H1 (cell line): ENCODE measurements at regions not wholly inside any gene's neighbourhood (a gene's known extent, or its start where the extent isn't known, plus 50 kb on each side); places are given as distances from the start of the nearest gene placed in this dataset.

Experiments used
- CTCF ChIA-PET: fragments of 300-600 bp; sonication (Branson Sonifier 250); formaldehyde crosslinking; loops from one replicate; lab custom pipeline; 2021; ENCODE audit not compliant: partially characterized antibody; lab: Charles Lee
- POLR2A ChIA-PET: fragments of 300-600 bp; sonication (Branson Sonifier 250); formaldehyde crosslinking; loops from one replicate; lab custom pipeline; 2021; ENCODE audit warnings: inconsistent platforms; ENCODE audit not compliant: partially characterized antibody; lab: Charles Lee
- DNase-seq, 2 experiments: peaks; one replicate each; pipeline versions ENCODE4 v3.0.0 to v3.0.0-alpha.2; 2010 to 2022; ENCODE audit warnings: low spot score in 2 of 2, low read depth in 1 of 2, mixed read lengths in 1 of 2
- FAIRE-seq: peaks from 2 replicates; lab custom pipeline; 2011; peaks lifted over from hg19 to GRCh38; lab: Jason Lieb, UNC
- H2AFZ ChIP-seq: 2 replicates; pipeline ENCODE4 v1.8.1; 2012; ENCODE audit warnings: low read length, inconsistent platforms
- H2AK5ac ChIP-seq: 2 replicates; pipeline ENCODE4 v1.6.1; 2013; ENCODE audit warnings: low read depth, low read length
- H2BK120ac ChIP-seq: replicated peaks from 2 replicates; pipeline ENCODE3; 2013; ENCODE audit warnings: low read depth, low read length, inconsistent platforms
- H2BK12ac ChIP-seq: 2 replicates; pipeline ENCODE4 v1.6.1; 2013; ENCODE audit warnings: low read depth, low read length
- H2BK15ac ChIP-seq: 2 replicates; pipeline ENCODE4 v1.6.1; 2013; ENCODE audit warnings: low read length
- H2BK20ac ChIP-seq: 2 replicates; pipeline ENCODE4 v1.6.1; 2013; ENCODE audit warnings: low read length
- H2BK5ac ChIP-seq: 2 replicates; pipeline ENCODE4 v1.6.1; 2013; ENCODE audit warnings: low read depth, low read length
- H3K14ac ChIP-seq: 2 replicates; pipeline ENCODE4 v1.6.1; 2013; ENCODE audit warnings: inconsistent platforms; ENCODE audit not compliant: insufficient read length
- H3K18ac ChIP-seq: 2 replicates; pipeline ENCODE4 v1.6.1; 2013; ENCODE audit warnings: low read length; ENCODE audit errors: extremely low read depth
- H3K23ac ChIP-seq: 2 replicates; pipeline ENCODE4 v1.6.1; 2013; ENCODE audit warnings: inconsistent platforms; ENCODE audit not compliant: insufficient read length
- H3K23me2 ChIP-seq: 2 replicates; pipeline ENCODE4 v1.6.1; 2013; ENCODE audit warnings: low read depth, low read length
- H3K27ac ChIP-seq: 2 replicates; pipeline ENCODE4 v1.6.1; 2011; ENCODE audit warnings: low read depth, low read length, inconsistent platforms
- H3K27me3 ChIP-seq, 4 experiments: replicated peaks in 1 of 4; 1 replicate in 1 of 4; 2 replicates in 3 of 4; pipeline versions ENCODE4 v1.6.1 to v1.8.1; 2011 to 2013; ENCODE audit warnings: low read length in 3 of 4, mild to moderate bottlenecking in 3 of 4, inconsistent platforms in 2 of 4, mixed read lengths in 2 of 4, moderate library complexity in 1 of 4; ENCODE audit not compliant: control insufficient read depth in 3 of 4, insufficient read depth in 3 of 4; ENCODE audit errors: extremely low read depth in 1 of 4
- H3K36me3 ChIP-seq, 4 experiments: 2 replicates each; pipeline versions ENCODE4 v1.6.1 to v1.8.1; 2011 to 2013; ENCODE audit warnings: mild to moderate bottlenecking in 4 of 4, low read length in 3 of 4, moderate library complexity in 2 of 4, control low read depth in 1 of 4, inconsistent platforms in 1 of 4; ENCODE audit not compliant: insufficient read depth in 4 of 4, control insufficient read depth in 2 of 4
- H3K4ac ChIP-seq: replicated peaks from 2 replicates; pipeline ENCODE3; 2013; ENCODE audit warnings: low read length, low read depth, mixed read lengths, inconsistent platforms; ENCODE audit not compliant: insufficient read length
- H3K4me1 ChIP-seq, 4 experiments: replicated peaks in 1 of 4; 1 replicate in 1 of 4; 2 replicates in 3 of 4; pipeline versions ENCODE4 v1.6.1 to v1.8.1; 2011 to 2013; ENCODE audit warnings: low read length in 3 of 4, inconsistent platforms in 2 of 4, mixed read lengths in 1 of 4; ENCODE audit not compliant: insufficient read depth in 4 of 4, control insufficient read depth in 3 of 4
- H3K4me2 ChIP-seq, 2 experiments: 2 replicates each; pipeline versions ENCODE4 v1.6.1 to v1.8.1; 2011 to 2013; ENCODE audit warnings: low read depth in 2 of 2, low read length in 2 of 2, control low read depth in 1 of 2, inconsistent platforms in 1 of 2, mild to moderate bottlenecking in 1 of 2; ENCODE audit not compliant: insufficient read depth in 1 of 2
- H3K4me3 ChIP-seq, 4 experiments: fragments of 200-600, 300-600 bp in 1 of 4; sonication (generic), shearing (Covaris generic), sonication (Bioruptor Twin) in 1 of 4; 2 replicates each; pipeline versions ENCODE4 v1.5.1 to v1.8.1; 2011 to 2016; ENCODE audit warnings: low read length in 4 of 4, low read depth in 3 of 4, control low read depth in 2 of 4, inconsistent platforms in 2 of 4, mild to moderate bottlenecking in 2 of 4, mixed read lengths in 1 of 4, moderate library complexity in 1 of 4; ENCODE audit not compliant: insufficient read depth in 2 of 4; ENCODE audit errors: extremely low read depth in 1 of 4
- H3K56ac ChIP-seq: replicated peaks from 2 replicates; pipeline ENCODE3; 2013; ENCODE audit warnings: low read depth, mild to moderate bottlenecking, mixed read lengths, low read length, inconsistent platforms; ENCODE audit not compliant: insufficient read length
- H3K79me1 ChIP-seq: 2 replicates; pipeline ENCODE4 v1.6.1; 2013; ENCODE audit warnings: low read depth, low read length, control low read depth
- H3K79me2 ChIP-seq, 2 experiments: 2 replicates each; pipeline versions ENCODE4 v1.6.1 to v1.8.1; 2012 to 2013; ENCODE audit warnings: low read length in 2 of 2, mild to moderate bottlenecking in 2 of 2, inconsistent platforms in 1 of 2; ENCODE audit not compliant: insufficient read depth in 2 of 2, control insufficient read depth in 1 of 2
- H3K9ac ChIP-seq, 4 experiments: replicated peaks in 1 of 4; 1 replicate in 1 of 4; 2 replicates in 3 of 4; pipeline versions ENCODE4 v1.6.1 to v1.8.1; 2011 to 2013; ENCODE audit warnings: low read depth in 3 of 4, low read length in 3 of 4, control low read depth in 2 of 4, mild to moderate bottlenecking in 2 of 4, moderate library complexity in 2 of 4, inconsistent platforms in 1 of 4; ENCODE audit errors: extremely low read depth in 1 of 4
- H3K9me3 ChIP-seq, 2 experiments: 2 replicates each; pipeline versions ENCODE4 v1.6.1 to v1.8.1; 2012 to 2013; ENCODE audit warnings: mild to moderate bottlenecking in 2 of 2, moderate library complexity in 2 of 2, control low read depth in 1 of 2, inconsistent platforms in 1 of 2, low read depth in 1 of 2, low read length in 1 of 2, mixed read lengths in 1 of 2; ENCODE audit not compliant: insufficient read depth in 2 of 2
- H4K20me1 ChIP-seq, 2 experiments: replicated peaks in 1 of 2; 2 replicates each; pipeline versions ENCODE3 to v1.8.1; 2011 to 2013; ENCODE audit warnings: inconsistent platforms in 2 of 2, low read length in 2 of 2, mild to moderate bottlenecking in 1 of 2; ENCODE audit not compliant: insufficient read depth in 2 of 2, control insufficient read depth in 1 of 2
- H4K5ac ChIP-seq: 2 replicates; pipeline ENCODE4 v1.6.1; 2013; ENCODE audit warnings: low read length, low read depth, mixed read lengths, inconsistent platforms; ENCODE audit not compliant: insufficient read length
- H4K8ac ChIP-seq: 2 replicates; pipeline ENCODE4 v1.8.0; 2013; ENCODE audit warnings: mild to moderate bottlenecking, moderate library complexity, low read length, inconsistent platforms; ENCODE audit not compliant: insufficient read depth; ENCODE audit errors: extremely low read depth
- H4K91ac ChIP-seq: replicated peaks from 2 replicates; pipeline ENCODE3; 2013; ENCODE audit warnings: low read length, mixed read lengths, inconsistent platforms; ENCODE audit not compliant: insufficient read length
- YY1 ChIP-seq: IDR thresholded peaks from 2 replicates; pipeline ENCODE4 v1.6.1; 2011; ENCODE audit warnings: low read depth, mild to moderate bottlenecking, low read length

- H2AK5ac ChIP-seq, result no peak overlapping the region
- no peaks in the 10 kb centered on the region for H3K4me1 ChIP-seq
- no peak overlapping the region for H4K5ac ChIP-seq
- H2BK5ac ChIP-seq, result no peak overlapping the region
- H2BK120ac ChIP-seq, result no peak overlapping the region
- H2AFZ ChIP-seq, result no peak overlapping the region
- no peak overlapping the region for H3K27ac ChIP-seq
- no peak for TF ChIP-seq YY1
- no peak overlapping the region for H3K14ac ChIP-seq
- no peak for DNase-seq
- no peak overlapping the region for H3K4ac ChIP-seq
- no peak overlapping the region for H2BK12ac ChIP-seq
- no peak overlapping the region for H4K91ac ChIP-seq
- H3K9me3 ChIP-seq, result 0 out of 4 replicates have a peak, but pooled peaks cover 0 to 6% of the 10 kb centered on the region in 2 experiments
- H3K56ac ChIP-seq, result no peak overlapping the region
- no peak for FAIRE-seq
- H3K36me3 ChIP-seq, result no peaks in the 10 kb centered on the region
- H3K79me2 ChIP-seq, result no peaks in the 10 kb centered on the region
- H4K20me1 ChIP-seq, result no peaks in the 10 kb centered on the region
- H3K27me3 ChIP-seq, result no peaks in the 10 kb centered on the region
- no peaks in the 10 kb centered on the region for H3K23me2 ChIP-seq
- no peak overlapping the region for H2BK20ac ChIP-seq
- no peak overlapping the region for H3K18ac ChIP-seq
- H3K4me2 ChIP-seq, result no peak overlapping the region
- H3K9ac ChIP-seq, result no peak overlapping the region
- no peak overlapping the region for H4K8ac ChIP-seq
- POLR2A ChIA-PET, result no interaction called here
- H3K23ac ChIP-seq, result no peak overlapping the region
- H2BK15ac ChIP-seq, result no peak overlapping the region
- no peaks in the 10 kb centered on the region; the same call in 1 of the 2 replicates for H3K79me1 ChIP-seq
- H3K4me3 ChIP-seq, result no peak overlapping the region
- CTCF ChIA-PET, result no interaction called here
Observed at GRCh38 chr14:42550310-42550709, 943.6 kb downstream of the LRFN5 start.
